Vagina (tissue), 2 donors: ENCODE measurements at regions not wholly inside any gene's neighbourhood (a gene's known extent, or its start where the extent isn't known, plus 50 kb on each side); places are given as distances from the start of the nearest gene placed in this dataset.

Experiments used
- CTCF ChIP-seq, 3 experiments: fragments of 450-650 bp in 2 of 3; fragments of 200-600 bp in 1 of 3; sonication (generic) in 1 of 3; IDR thresholded peaks; one replicate each; pipeline ENCODE4 v1.5.1; 2017 to 2019; ENCODE audit warnings: antibody characterized with exemption in 3 of 3, mild to moderate bottlenecking in 2 of 3, moderate library complexity in 2 of 3
- POLR2AphosphoS5 ChIP-seq, 2 donors: sonication (generic); formaldehyde crosslinking; IDR thresholded peaks; one replicate each; pipeline ENCODE4 v1.9.0; 2017; ENCODE audit warnings: antibody characterized with exemption in 2 of 2, mild to moderate bottlenecking in 2 of 2, low read depth in 1 of 2; ENCODE audit not compliant: insufficient read depth in 1 of 2

- TF ChIP-seq CTCF (IDR thresholded peaks at IDR 0.05): no peak
- no peak for TF ChIP-seq POLR2AphosphoS5 (IDR thresholded peaks at IDR 0.05; ENCODE audit: insufficient read depth in 1 of 2, low read depth in 1 of 2)
These were observed 230.5 kb upstream of the ZNF32 start for GRCh38 chr10:43879162-43879561.
